ENCODE measurements at regions not wholly inside any gene's neighbourhood (a gene's known extent, or its start where the extent isn't known, plus 50 kb on each side); places are given as distances from the start of the nearest gene placed in this dataset.

- TF ChIP-seq ZNF816 (CRISPR knock-in tag; IDR thresholded peaks at IDR 0.05; ENCODE audit: borderline replicate concordance) (no peak), SMAD9 (CRISPR knock-in tag; IDR thresholded peaks at IDR 0.05) (no peak), ZNF703 (CRISPR knock-in tag; IDR thresholded peaks at IDR 0.05; ENCODE audit: borderline replicate concordance) (no peak), NFIC (IDR thresholded peaks at IDR 0.05; ENCODE audit: low read length) (peak; percentile 90), TAF1 (CRISPR knock-in tag; IDR thresholded peaks at IDR 0.05) (no peak)
Observed at GRCh38 chr18:48488388-48488850, 50.4 kb upstream of the CTIF start (continued).

GRCh38 chr18:48486754-48487153, 52.1 kb upstream of the CTIF start:
- TF ChIP-seq CBX5 (CRISPR knock-in tag; IDR thresholded peaks at IDR 0.05; ENCODE audit: borderline replicate concordance) (no peak), ZNF580 (CRISPR knock-in tag; IDR thresholded peaks at IDR 0.05; ENCODE audit: borderline replicate concordance, low read depth) (no peak), ZNF18 (CRISPR knock-in tag; IDR thresholded peaks at IDR 0.05; ENCODE audit: insufficient replicate concordance) (no peak), NFYB (CRISPR knock-in tag; IDR thresholded peaks at IDR 0.05) (no peak), MTF1 (CRISPR knock-in tag; IDR thresholded peaks at IDR 0.05) (no peak), WIZ (CRISPR knock-in tag; IDR thresholded peaks at IDR 0.05) (no peak), NFE2 (CRISPR knock-in tag; IDR thresholded peaks at IDR 0.05) (no peak), ATF2 (CRISPR knock-in tag; IDR thresholded peaks at IDR 0.05) (no peak), POLR2AphosphoS5 (IDR thresholded peaks at IDR 0.05; ENCODE audit: low read depth, low read length) (no peak), NCOA2 (CRISPR knock-in tag; IDR thresholded peaks at IDR 0.05) (no peak)
- TF ChIP-seq, protein P1, sequence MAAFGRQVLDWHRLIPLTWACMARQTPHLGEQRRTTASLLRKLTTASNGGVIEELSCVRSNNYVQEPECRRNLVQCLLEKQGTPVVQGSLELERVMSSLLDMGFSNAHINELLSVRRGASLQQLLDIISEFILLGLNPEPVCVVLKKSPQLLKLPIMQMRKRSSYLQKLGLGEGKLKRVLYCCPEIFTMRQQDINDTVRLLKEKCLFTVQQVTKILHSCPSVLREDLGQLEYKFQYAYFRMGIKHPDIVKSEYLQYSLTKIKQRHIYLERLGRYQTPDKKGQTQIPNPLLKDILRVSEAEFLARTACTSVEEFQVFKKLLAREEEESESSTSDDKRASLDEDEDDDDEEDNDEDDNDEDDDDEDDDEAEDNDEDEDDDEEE (CRISPR knock-in tag; IDR thresholded peaks at IDR 0.05) = no peak
- TF ChIP-seq, protein P2, sequence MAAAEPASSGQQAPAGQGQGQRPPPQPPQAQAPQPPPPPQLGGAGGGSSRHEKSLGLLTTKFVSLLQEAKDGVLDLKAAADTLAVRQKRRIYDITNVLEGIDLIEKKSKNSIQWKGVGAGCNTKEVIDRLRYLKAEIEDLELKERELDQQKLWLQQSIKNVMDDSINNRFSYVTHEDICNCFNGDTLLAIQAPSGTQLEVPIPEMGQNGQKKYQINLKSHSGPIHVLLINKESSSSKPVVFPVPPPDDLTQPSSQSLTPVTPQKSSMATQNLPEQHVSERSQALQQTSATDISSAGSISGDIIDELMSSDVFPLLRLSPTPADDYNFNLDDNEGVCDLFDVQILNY (CRISPR knock-in tag; conservative IDR thresholded peaks at IDR 0.05) = no peak
- TF ChIP-seq, protein P3, sequence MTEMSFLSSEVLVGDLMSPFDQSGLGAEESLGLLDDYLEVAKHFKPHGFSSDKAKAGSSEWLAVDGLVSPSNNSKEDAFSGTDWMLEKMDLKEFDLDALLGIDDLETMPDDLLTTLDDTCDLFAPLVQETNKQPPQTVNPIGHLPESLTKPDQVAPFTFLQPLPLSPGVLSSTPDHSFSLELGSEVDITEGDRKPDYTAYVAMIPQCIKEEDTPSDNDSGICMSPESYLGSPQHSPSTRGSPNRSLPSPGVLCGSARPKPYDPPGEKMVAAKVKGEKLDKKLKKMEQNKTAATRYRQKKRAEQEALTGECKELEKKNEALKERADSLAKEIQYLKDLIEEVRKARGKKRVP (CRISPR knock-in tag; IDR thresholded peaks at IDR 0.05) = no peak
- H3K4me3 ChIP-seq (replicated peaks in 1 of 3; ENCODE audit: insufficient read depth in 1 of 3, low read depth in 2 of 3, low read length in 3 of 3) = no peak overlapping the region
- 43% methylated on average over 2 of the region's 2 CpGs for WGBS (ENCODE audit: low lambda C conversion rate)
- in situ Hi-C loops (cut with HindIII; ENCODE audit: extremely low pct_ligation_motif_present, low pct_unique_long_range_greater_than_20kb) (no loop called here), intact Hi-C loops (cut with micrococcal nuclease; ENCODE audit: unreplicated experiment) (no loop called here)
- no peak overlapping the region for H3K4me2 ChIP-seq (ENCODE audit: low read depth, low read length)
- H2AFZ ChIP-seq (ENCODE audit: low read length) = no peak overlapping the region
- no peaks in the 10 kb centered on the region for H4K20me1 ChIP-seq (ENCODE audit: insufficient read depth, low read length)
- no peaks in the 10 kb centered on the region for H3K9me3 ChIP-seq (ENCODE audit: low read length)
- no peaks in the 10 kb centered on the region for H3K79me2 ChIP-seq (ENCODE audit: insufficient read depth, low read length)
- H3K36me3 ChIP-seq (replicated peaks in 1 of 2; ENCODE audit: control insufficient read depth in 1 of 2, insufficient read depth in 2 of 2, low read length in 2 of 2) = no peaks in the 10 kb centered on the region
- ATAC-seq (no peak), DNase-seq (ENCODE audit: low spot score) (no peak), FAIRE-seq (no peak)
- POLR2A ChIA-PET = interaction anchor here (2.7 kb wide), 1 partner anchor 52 kb away, joined by 12 read pairs; the partner anchor contains the start of gene CTIF
- peaks cover 63% of the 10 kb centered on the region for H3K4me1 ChIP-seq (ENCODE audit: insufficient read depth, low read length)
- no peak overlapping the region for H3K27ac ChIP-seq (ENCODE audit: extremely low read length, insufficient read depth, low read length)
- no TSS peak for BruUV-seq (replicated peaks)
- H3K9ac ChIP-seq (ENCODE audit: insufficient read depth, low read depth, low read length) = no peak overlapping the region
- H3K27me3 ChIP-seq (ENCODE audit: control insufficient read depth in 1 of 2, insufficient read depth in 2 of 2, low read length in 2 of 2) = no peaks in the 10 kb centered on the region
- CTCF ChIA-PET (ENCODE audit: low intra/inter-chr PET ratio, low total read pairs) = no interaction called here

All from HepG2 (cell line).